ENCODE measurements at regions not wholly inside any gene's neighbourhood (a gene's known extent, or its start where the extent isn't known, plus 50 kb on each side); places are given as distances from the start of the nearest gene placed in this dataset.

- no peak for TF ChIP-seq RAD21 (IDR thresholded peaks at IDR 0.05; ENCODE audit: low read depth)
- TF ChIP-seq TEAD4 (IDR thresholded peaks at IDR 0.05) = no peak
- no peak for TF ChIP-seq CREB1 (IDR thresholded peaks at IDR 0.05; ENCODE audit: low read depth)
- no peak for TF ChIP-seq YY1 (IDR thresholded peaks at IDR 0.05; ENCODE audit: low read depth)
- no peak for TF ChIP-seq MAX (IDR thresholded peaks at IDR 0.05)
- TF ChIP-seq TAF1 (IDR thresholded peaks at IDR 0.05; ENCODE audit: low read depth) = no peak
- no peak for TF ChIP-seq EP300 (IDR thresholded peaks at IDR 0.05; ENCODE audit: borderline replicate concordance)
- no peak for TF ChIP-seq REST (IDR thresholded peaks at IDR 0.05; ENCODE audit: low read depth)
- TF ChIP-seq USF1 (IDR thresholded peaks at IDR 0.05) = no peak
- no peak for TF ChIP-seq CEBPB (IDR thresholded peaks at IDR 0.05)
These were observed 98.6 kb upstream of the PHF14 start for GRCh38 chr7:10875080-10875479.

Data from Ishikawa (cell line).